Fibroblast of lung (primary cell): ENCODE measurements at regions not wholly inside any gene's neighbourhood (a gene's known extent, or its start where the extent isn't known, plus 50 kb on each side); places are given as distances from the start of the nearest gene placed in this dataset.

Source experiments
- DNase-seq, 2 donors: peaks; one replicate each; pipeline versions ENCODE4 v3.0.0 to v3.0.0-alpha.2; 2010; ENCODE audit warnings: low read depth in 2 of 2
- H2AFZ ChIP-seq: 2 replicates; pipeline ENCODE4 v1.5.1; 2012; ENCODE audit warnings: low read length, control low read depth, inconsistent platforms
- H3K27ac ChIP-seq: 2 replicates; pipeline ENCODE4 v1.5.1; 2011; ENCODE audit warnings: low read length, control low read depth; ENCODE audit not compliant: insufficient read depth
- H3K27me3 ChIP-seq: 2 replicates; pipeline ENCODE4 v1.5.1; 2011; ENCODE audit warnings: mild to moderate bottlenecking, low read length; ENCODE audit not compliant: control insufficient read depth, insufficient read depth
- H3K36me3 ChIP-seq: 2 replicates; pipeline ENCODE4 v1.5.1; 2011; ENCODE audit warnings: low read length; ENCODE audit not compliant: control insufficient read depth, insufficient read depth
- H3K4me1 ChIP-seq: 2 replicates; pipeline ENCODE4 v1.5.1; 2011; ENCODE audit warnings: low read length; ENCODE audit not compliant: control insufficient read depth, insufficient read depth; ENCODE audit errors: extremely low read depth
- H3K4me2 ChIP-seq: 2 replicates; pipeline ENCODE4 v1.5.1; 2011; ENCODE audit warnings: low read length, control low read depth; ENCODE audit not compliant: insufficient read depth; ENCODE audit errors: extremely low read depth
- H3K4me3 ChIP-seq, 4 experiments: fragments of 200-600 bp in 1 of 4; sonication (generic) in 1 of 4; replicated peaks in 1 of 4; 2 replicates each; pipeline ENCODE4 v1.5.1; 2011 to 2016; ENCODE audit warnings: low read length in 4 of 4, low read depth in 3 of 4, mild to moderate bottlenecking in 3 of 4, control low read depth in 2 of 4, inconsistent platforms in 1 of 4, mixed read lengths in 1 of 4; ENCODE audit not compliant: insufficient read depth in 1 of 4; ENCODE audit errors: control extremely low read depth in 1 of 4
- H3K79me2 ChIP-seq: 2 replicates; pipeline ENCODE4 v1.5.1; 2012; ENCODE audit warnings: mild to moderate bottlenecking, low read length, inconsistent platforms; ENCODE audit not compliant: control insufficient read depth, insufficient read depth
- H3K9ac ChIP-seq: 2 replicates; pipeline ENCODE4 v1.5.1; 2011; ENCODE audit warnings: mild to moderate bottlenecking, low read length, control low read depth; ENCODE audit not compliant: insufficient read depth
- H3K9me3 ChIP-seq: 2 replicates; pipeline ENCODE4 v1.5.1; 2012; ENCODE audit warnings: low read depth, low read length; ENCODE audit not compliant: control insufficient read depth, insufficient read depth
- H4K20me1 ChIP-seq: 2 replicates; pipeline ENCODE4 v1.5.1; 2011; ENCODE audit warnings: low read length; ENCODE audit not compliant: control insufficient read depth, insufficient read depth; ENCODE audit errors: extremely low read depth
- EZH2 ChIP-seq: IDR thresholded peaks from 2 replicates; pipeline ENCODE4 v1.5.1; 2012; ENCODE audit warnings: low read length, control low read depth, mild to moderate bottlenecking; ENCODE audit errors: missing control alignments
- TF ChIP-seq, protein P1 (sequence below), 2 donors: IDR thresholded peaks in 1 of 2; conservative IDR thresholded peaks in 1 of 2; 1 replicate in 1 of 2; 2 replicates in 1 of 2; pipeline ENCODE4 v1.5.1; 2011 to 2012; ENCODE audit warnings: low read length in 2 of 2, control low read depth in 1 of 2, inconsistent platforms in 1 of 2, low read depth in 1 of 2, mild to moderate bottlenecking in 1 of 2

GRCh38 chr14:82403987-82404386 is 870.3 kb upstream of the SEL1L start:
- no peak overlapping the region for H2AFZ ChIP-seq
- H3K4me3 ChIP-seq = no peak overlapping the region
- no peak overlapping the region for H3K9ac ChIP-seq
- DNase-seq = no peak
- no peaks in the 10 kb centered on the region for H3K79me2 ChIP-seq
- H3K36me3 ChIP-seq = no peaks in the 10 kb centered on the region
- no peak overlapping the region for H3K4me2 ChIP-seq
- no peaks in the 10 kb centered on the region for H3K9me3 ChIP-seq
- H3K27me3 ChIP-seq = no peaks in the 10 kb centered on the region
- no peaks in the 10 kb centered on the region for H3K4me1 ChIP-seq
- H3K27ac ChIP-seq = no peak overlapping the region
- TF ChIP-seq, protein P1, sequence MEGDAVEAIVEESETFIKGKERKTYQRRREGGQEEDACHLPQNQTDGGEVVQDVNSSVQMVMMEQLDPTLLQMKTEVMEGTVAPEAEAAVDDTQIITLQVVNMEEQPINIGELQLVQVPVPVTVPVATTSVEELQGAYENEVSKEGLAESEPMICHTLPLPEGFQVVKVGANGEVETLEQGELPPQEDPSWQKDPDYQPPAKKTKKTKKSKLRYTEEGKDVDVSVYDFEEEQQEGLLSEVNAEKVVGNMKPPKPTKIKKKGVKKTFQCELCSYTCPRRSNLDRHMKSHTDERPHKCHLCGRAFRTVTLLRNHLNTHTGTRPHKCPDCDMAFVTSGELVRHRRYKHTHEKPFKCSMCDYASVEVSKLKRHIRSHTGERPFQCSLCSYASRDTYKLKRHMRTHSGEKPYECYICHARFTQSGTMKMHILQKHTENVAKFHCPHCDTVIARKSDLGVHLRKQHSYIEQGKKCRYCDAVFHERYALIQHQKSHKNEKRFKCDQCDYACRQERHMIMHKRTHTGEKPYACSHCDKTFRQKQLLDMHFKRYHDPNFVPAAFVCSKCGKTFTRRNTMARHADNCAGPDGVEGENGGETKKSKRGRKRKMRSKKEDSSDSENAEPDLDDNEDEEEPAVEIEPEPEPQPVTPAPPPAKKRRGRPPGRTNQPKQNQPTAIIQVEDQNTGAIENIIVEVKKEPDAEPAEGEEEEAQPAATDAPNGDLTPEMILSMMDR (conservative IDR thresholded peaks at IDR 0.05 in 1 of 2, IDR thresholded peaks at IDR 0.05 in 1 of 2; ENCODE audit: low read depth in 1 of 2, low read length in 2 of 2) = no peak
- TF ChIP-seq EZH2 = no peak
- no peaks in the 10 kb centered on the region for H4K20me1 ChIP-seq

GRCh38 chr14:82410064-82410463 is 876.4 kb upstream of the SEL1L start:
- Histone ChIP-seq H3K4me3 (no peak overlapping the region), H3K36me3 (no peaks in the 10 kb centered on the region)
- TF ChIP-seq, protein P1 (conservative IDR thresholded peaks at IDR 0.05 in 1 of 2, IDR thresholded peaks at IDR 0.05 in 1 of 2; ENCODE audit: low read depth in 1 of 2, low read length in 2 of 2) = no peak
- no peak for TF ChIP-seq EZH2

DNA sequence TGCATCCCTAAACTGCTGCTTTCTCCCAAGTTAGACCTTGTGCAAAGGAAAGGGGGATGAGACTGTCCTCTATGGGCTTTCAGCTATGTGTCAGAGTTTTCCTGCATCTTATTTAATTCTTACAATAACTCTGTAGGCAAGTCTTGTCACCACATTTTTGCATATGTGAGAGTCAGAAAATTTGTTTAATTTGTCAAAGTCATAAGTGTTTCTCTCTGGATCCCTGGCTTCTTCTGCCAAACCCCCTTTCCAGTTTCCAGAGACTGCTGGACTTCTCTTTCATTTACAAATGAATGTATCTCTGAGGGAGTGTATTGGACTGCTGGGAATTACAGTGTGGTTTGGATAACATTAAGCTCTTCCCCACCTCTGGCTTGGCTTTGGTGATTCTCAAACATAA is 877.6 kb upstream of the SEL1L start:
- Histone ChIP-seq H3K9ac (no peak overlapping the region), H3K27me3 (no peaks in the 10 kb centered on the region), H3K4me3 (no peak overlapping the region), H3K4me2 (no peak overlapping the region), H4K20me1 (no peaks in the 10 kb centered on the region), H3K27ac (no peak overlapping the region), H3K9me3 (no peaks in the 10 kb centered on the region), H3K4me1 (no peaks in the 10 kb centered on the region), H3K79me2 (no peaks in the 10 kb centered on the region), H3K36me3 (no peaks in the 10 kb centered on the region), H2AFZ (no peak overlapping the region)
- no peak for DNase-seq
- TF ChIP-seq, protein P1 (conservative IDR thresholded peaks at IDR 0.05 in 1 of 2, IDR thresholded peaks at IDR 0.05 in 1 of 2; ENCODE audit: low read depth in 1 of 2, low read length in 2 of 2) = no peak
- TF ChIP-seq EZH2 = no peak

More at GRCh38 chr14:82410064-82410463, 876.4 kb upstream of the SEL1L start:
- DNase-seq = no peak
- no peak overlapping the region for H3K27ac ChIP-seq
- no peak overlapping the region for H3K4me2 ChIP-seq
- no peak overlapping the region for H2AFZ ChIP-seq
- H3K4me1 ChIP-seq = no peaks in the 10 kb centered on the region
- no peaks in the 10 kb centered on the region for H3K79me2 ChIP-seq
- H4K20me1 ChIP-seq = no peaks in the 10 kb centered on the region
- no peak overlapping the region for H3K9ac ChIP-seq
- H3K9me3 ChIP-seq = no peaks in the 10 kb centered on the region
- H3K27me3 ChIP-seq = no peaks in the 10 kb centered on the region
